H9 (cell line): ENCODE measurements at regions not wholly inside any gene's neighbourhood (a gene's known extent, or its start where the extent isn't known, plus 50 kb on each side); places are given as distances from the start of the nearest gene placed in this dataset.

Experiments
- DNase-seq: peaks from one replicate; pipeline ENCODE4 v3.0.0-alpha.2; 2017
- H2AFZ ChIP-seq: one replicate; pipeline ENCODE4 v1.6.1; 2013; ENCODE audit warnings: mild to moderate bottlenecking, low read length, control low read depth, moderate library complexity
- H2AK5ac ChIP-seq: 2 replicates; pipeline ENCODE4 v1.6.1; 2013; ENCODE audit warnings: low read length, control low read depth, mixed read lengths; ENCODE audit not compliant: insufficient read length
- H2BK120ac ChIP-seq: one replicate; pipeline ENCODE4 v1.6.1; 2013; ENCODE audit warnings: low read depth, mild to moderate bottlenecking, low read length, control low read depth, inconsistent platforms; ENCODE audit not compliant: poor library complexity, severe bottlenecking
- H2BK12ac ChIP-seq: 2 replicates; pipeline ENCODE4 v1.6.1; 2013; ENCODE audit warnings: low read length, control low read depth, mixed read lengths, low read depth; ENCODE audit not compliant: insufficient read length
- H2BK15ac ChIP-seq: 2 replicates; pipeline ENCODE4 v1.6.1; 2013; ENCODE audit warnings: low read depth, low read length, control low read depth
- H2BK20ac ChIP-seq: one replicate; pipeline ENCODE4 v1.6.1; 2013; ENCODE audit warnings: low read depth, mild to moderate bottlenecking, low read length, control low read depth, inconsistent platforms; ENCODE audit not compliant: poor library complexity, severe bottlenecking
- H2BK5ac ChIP-seq: 2 replicates; pipeline ENCODE4 v1.6.1; 2013; ENCODE audit warnings: low read length, control low read depth, mixed read lengths; ENCODE audit not compliant: insufficient read length
- H3K14ac ChIP-seq: 2 replicates; pipeline ENCODE4 v1.6.1; 2013; ENCODE audit warnings: low read length, control low read depth; ENCODE audit not compliant: insufficient read depth
- H3K18ac ChIP-seq: 2 replicates; pipeline ENCODE4 v1.6.1; 2013; ENCODE audit warnings: low read depth, mild to moderate bottlenecking, mixed read lengths, low read length, control low read depth; ENCODE audit not compliant: insufficient read length
- H3K23ac ChIP-seq: 2 replicates; pipeline ENCODE4 v1.6.1; 2013; ENCODE audit warnings: low read length, control low read depth, mixed read lengths, low read depth; ENCODE audit not compliant: insufficient read length
- H3K23me2 ChIP-seq: 2 replicates; pipeline ENCODE4 v1.6.1; 2013; ENCODE audit warnings: low read depth, mild to moderate bottlenecking, mixed read lengths, low read length, control low read depth; ENCODE audit not compliant: insufficient read length, poor library complexity, severe bottlenecking
- H3K27ac ChIP-seq: 2 replicates; pipeline ENCODE4 v1.5.1; 2013; ENCODE audit warnings: low read length, control low read depth, mixed read lengths, low read depth; ENCODE audit not compliant: insufficient read length
- H3K27me3 ChIP-seq: 2 replicates; pipeline ENCODE4 v1.6.1; 2013; ENCODE audit warnings: low read length, control low read depth, inconsistent platforms; ENCODE audit not compliant: insufficient read depth
- H3K4ac ChIP-seq: 2 replicates; pipeline ENCODE4 v1.6.1; 2013; ENCODE audit warnings: low read depth, mild to moderate bottlenecking, control low read depth, inconsistent platforms, low read length, moderate library complexity
- H3K4me1 ChIP-seq: 2 replicates; pipeline ENCODE4 v1.6.1; 2013; ENCODE audit warnings: low read length, control low read depth, inconsistent platforms; ENCODE audit not compliant: insufficient read depth
- H3K4me2 ChIP-seq: 2 replicates; pipeline ENCODE4 v1.6.1; 2013; ENCODE audit warnings: low read length, control low read depth, mixed read lengths; ENCODE audit not compliant: insufficient read length, insufficient read depth
- H3K56ac ChIP-seq: 2 replicates; pipeline ENCODE4 v1.6.1; 2013; ENCODE audit warnings: low read depth, mild to moderate bottlenecking, mixed read lengths, low read length, control low read depth; ENCODE audit not compliant: insufficient read length
- H3K79me1 ChIP-seq: 2 replicates; pipeline ENCODE4 v1.6.1; 2013; ENCODE audit warnings: low read depth, mild to moderate bottlenecking, moderate library complexity, low read length, control low read depth, inconsistent platforms; ENCODE audit not compliant: insufficient read depth, poor library complexity, severe bottlenecking
- H3K79me2 ChIP-seq: 2 replicates; pipeline ENCODE4 v1.6.1; 2013; ENCODE audit warnings: low read length, control low read depth, inconsistent platforms; ENCODE audit not compliant: insufficient read depth
- H3K9ac ChIP-seq: 2 replicates; pipeline ENCODE4 v1.6.1; 2013; ENCODE audit warnings: low read length, control low read depth, mixed read lengths; ENCODE audit not compliant: insufficient read length; ENCODE audit errors: extremely low read depth
- H3K9me3 ChIP-seq: one replicate; pipeline ENCODE4 v1.6.1; 2013; ENCODE audit warnings: low read depth, low read length, inconsistent platforms; ENCODE audit not compliant: control insufficient read depth
- H3T11ph ChIP-seq: one replicate; pipeline ENCODE4 v1.6.1; 2013; ENCODE audit warnings: mild to moderate bottlenecking, low read length, control low read depth, inconsistent platforms
- H4K20me1 ChIP-seq: one replicate; pipeline ENCODE4 v1.6.1; 2013; ENCODE audit not compliant: control insufficient read depth, insufficient read length, insufficient read depth
- H4K5ac ChIP-seq: 2 replicates; pipeline ENCODE4 v1.6.1; 2013; ENCODE audit warnings: low read depth, mild to moderate bottlenecking, mixed read lengths, low read length, control low read depth; ENCODE audit not compliant: insufficient read length
- H4K8ac ChIP-seq: replicated peaks from 2 replicates; pipeline ENCODE4 v1.6.1; 2013; ENCODE audit warnings: low read length, control low read depth, mixed read lengths, low read depth; ENCODE audit not compliant: insufficient read length
- H4K91ac ChIP-seq: 2 replicates; pipeline ENCODE4 v1.6.1; 2013; ENCODE audit warnings: low read depth, mild to moderate bottlenecking, moderate library complexity, mixed read lengths, low read length, control low read depth; ENCODE audit not compliant: insufficient read length
- H3K27ac Mint-ChIP-seq, 3 experiments: 2 replicates in 2 of 3; 3 replicates in 1 of 3; pipeline ENCODE4 v1.8.0; 2020 to 2021; ENCODE audit warnings: mixed read lengths in 3 of 3, mild to moderate bottlenecking in 1 of 3, moderate library complexity in 1 of 3
- H3K27me3 Mint-ChIP-seq: 2 replicates; pipeline ENCODE4 v1.8.0; 2021; ENCODE audit warnings: low read depth, mild to moderate bottlenecking, moderate library complexity, mixed read lengths
- H3K36me3 Mint-ChIP-seq, 3 experiments: 2 replicates in 2 of 3; 3 replicates in 1 of 3; pipeline ENCODE4 v1.8.0; 2020 to 2021; ENCODE audit warnings: low read depth in 3 of 3, mixed read lengths in 3 of 3; ENCODE audit not compliant: insufficient read depth in 1 of 3
- H3K4me1 Mint-ChIP-seq, 2 experiments: 2 replicates each; pipeline ENCODE4 v1.8.0; 2020; ENCODE audit warnings: mixed read lengths in 2 of 2
- H3K4me3 Mint-ChIP-seq, 2 experiments: 2 replicates in 1 of 2; 3 replicates in 1 of 2; pipeline ENCODE4 v1.8.0; 2020 to 2021; ENCODE audit warnings: mild to moderate bottlenecking in 2 of 2, mixed read lengths in 2 of 2, moderate library complexity in 1 of 2
- H3K9me3 Mint-ChIP-seq, 2 experiments: 2 replicates in 1 of 2; 3 replicates in 1 of 2; pipeline ENCODE4 v1.8.0; 2020; ENCODE audit warnings: mild to moderate bottlenecking in 2 of 2, mixed read lengths in 2 of 2, moderate library complexity in 1 of 2
- WGBS: extraction: QIAGEN DNeasy Blood & Tissue Kit; methylation state at CpG from one replicate; pipeline ENCODE4 v1.1.7; 2013; ENCODE audit warnings: missing lambda C conversion rate, low lambda C conversion rate, mixed read lengths; ENCODE audit not compliant: insufficient read length; ENCODE audit errors: extremely low coverage; 5-methylcytosine and 5-hydroxymethylcytosine counted together
- TF ChIP-seq, protein P1 (sequence below): fragments of 200-600 bp; sonication (generic); conservative IDR thresholded peaks from 3 replicates; pipeline ENCODE4 v1.8.0; 2021; ENCODE audit warnings: antibody characterized with exemption, mild to moderate bottlenecking

DNA sequence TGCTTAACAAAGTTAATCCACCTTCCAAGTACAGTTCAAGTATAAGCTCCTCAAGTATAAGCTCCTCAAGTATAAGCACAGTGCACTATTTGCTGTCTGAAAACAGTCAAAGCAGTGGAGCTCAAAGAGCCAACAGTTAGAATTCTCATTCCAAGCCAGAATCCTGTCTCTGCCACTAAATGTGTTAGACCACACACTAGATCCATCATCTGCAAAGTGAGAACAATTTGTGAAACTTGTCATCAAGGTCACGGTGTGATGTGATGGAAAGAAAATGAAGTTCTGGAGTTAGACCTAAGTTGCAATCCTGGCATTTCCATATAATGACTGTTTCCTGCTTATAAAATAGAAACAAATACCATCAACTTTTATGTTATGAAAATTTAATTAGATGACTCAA lies 602.5 kb downstream of the TNS3 start:
- no peak overlapping the region for H2AFZ ChIP-seq
- TF ChIP-seq, protein P1, sequence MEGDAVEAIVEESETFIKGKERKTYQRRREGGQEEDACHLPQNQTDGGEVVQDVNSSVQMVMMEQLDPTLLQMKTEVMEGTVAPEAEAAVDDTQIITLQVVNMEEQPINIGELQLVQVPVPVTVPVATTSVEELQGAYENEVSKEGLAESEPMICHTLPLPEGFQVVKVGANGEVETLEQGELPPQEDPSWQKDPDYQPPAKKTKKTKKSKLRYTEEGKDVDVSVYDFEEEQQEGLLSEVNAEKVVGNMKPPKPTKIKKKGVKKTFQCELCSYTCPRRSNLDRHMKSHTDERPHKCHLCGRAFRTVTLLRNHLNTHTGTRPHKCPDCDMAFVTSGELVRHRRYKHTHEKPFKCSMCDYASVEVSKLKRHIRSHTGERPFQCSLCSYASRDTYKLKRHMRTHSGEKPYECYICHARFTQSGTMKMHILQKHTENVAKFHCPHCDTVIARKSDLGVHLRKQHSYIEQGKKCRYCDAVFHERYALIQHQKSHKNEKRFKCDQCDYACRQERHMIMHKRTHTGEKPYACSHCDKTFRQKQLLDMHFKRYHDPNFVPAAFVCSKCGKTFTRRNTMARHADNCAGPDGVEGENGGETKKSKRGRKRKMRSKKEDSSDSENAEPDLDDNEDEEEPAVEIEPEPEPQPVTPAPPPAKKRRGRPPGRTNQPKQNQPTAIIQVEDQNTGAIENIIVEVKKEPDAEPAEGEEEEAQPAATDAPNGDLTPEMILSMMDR, result no peak
- H4K8ac ChIP-seq, result no peak overlapping the region
- Mint-ChIP-seq H3K9me3 (no peaks in the 10 kb centered on the region), H3K27me3 (no peaks in the 10 kb centered on the region; the same call in none of the 2 replicates), H3K36me3 (no peaks in the 10 kb centered on the region), H3K4me3 (no peak overlapping the region), H3K27ac (no peak overlapping the region), H3K4me1 (peaks cover 0 to 2% of the 10 kb centered on the region in 2 experiments; a peak in 1 of 4 replicates)
- H3K14ac ChIP-seq, result no peak overlapping the region
- no peak overlapping the region for H4K91ac ChIP-seq
- H2BK15ac ChIP-seq, result no peak overlapping the region
- no peaks in the 10 kb centered on the region for H4K20me1 ChIP-seq
- no peaks in the 10 kb centered on the region for H3K79me1 ChIP-seq
- no peak overlapping the region for H2BK12ac ChIP-seq
- no peak overlapping the region for H3K4me2 ChIP-seq
- H3K18ac ChIP-seq, result no peak overlapping the region
- H3K9me3 ChIP-seq, result no peaks in the 10 kb centered on the region
- H2BK5ac ChIP-seq, result no peak overlapping the region
- no peak overlapping the region for H4K5ac ChIP-seq
- no peaks in the 10 kb centered on the region for H3K23me2 ChIP-seq
- H3K4ac ChIP-seq, result no peak overlapping the region
- no peak overlapping the region for H3T11ph ChIP-seq
- no peak overlapping the region for H3K27ac ChIP-seq
- no peaks in the 10 kb centered on the region for H3K79me2 ChIP-seq
- H3K27me3 ChIP-seq, result no peaks in the 10 kb centered on the region
- H2BK20ac ChIP-seq, result no peak overlapping the region
- no peaks in the 10 kb centered on the region for H3K4me1 ChIP-seq
- no peak overlapping the region for H3K56ac ChIP-seq
- no peak overlapping the region for H3K23ac ChIP-seq
- H2BK120ac ChIP-seq, result no peak overlapping the region
- no peak overlapping the region for H3K9ac ChIP-seq
- H2AK5ac ChIP-seq, result no peak overlapping the region
- DNase-seq, result no peak
- WGBS, result no CpG with 5 or more reads among the region's 1 CpG
